Motor neuron (in vitro differentiated cells): ENCODE measurements at regions not wholly inside any gene's neighbourhood (a gene's known extent, or its start where the extent isn't known, plus 50 kb on each side); places are given as distances from the start of the nearest gene placed in this dataset.
"Not testable (repeated sequence)": the region's sequence is repeated elsewhere in the genome, so short reads cannot be mapped to it uniquely, and the experiment has no call there.

Source experiments
- ATAC-seq, 8 experiments: fragments of 200-7000 bp; cut with Tn5 transposase; replicated peaks in 6 of 8; 2 replicates each; pipeline ENCODE4 v1.8.0; 2021; ENCODE audit warnings: mild to moderate bottlenecking in 8 of 8, moderate library complexity in 8 of 8
- H3K27ac ChIP-seq, 2 donors: fragments of 250-450 bp; sonication (Bioruptor Pico); 2 replicates each; pipeline ENCODE4 v1.9.0; 2021; ENCODE audit warnings: antibody characterized with exemption in 2 of 2, mild to moderate bottlenecking in 2 of 2, moderate library complexity in 1 of 2
- H3K4me1 ChIP-seq, 2 donors: fragments of 250-450 bp; sonication (Bioruptor Pico); replicated peaks in 1 of 2; 2 replicates each; pipeline ENCODE4 v1.6.1; 2021; ENCODE audit warnings: antibody characterized with exemption in 2 of 2, mild to moderate bottlenecking in 2 of 2, moderate library complexity in 1 of 2
- H3K4me3 ChIP-seq, 5 donors: fragments of 250-450 bp; sonication (Bioruptor Pico); 2 replicates each; pipeline ENCODE4 v1.9.0; 2021; ENCODE audit warnings: antibody characterized with exemption in 5 of 5, mild to moderate bottlenecking in 5 of 5, moderate library complexity in 4 of 5
- WGBS, 10 experiments: fragments of 450-650 bp; shearing (Covaris generic); methylation state at CpG; one replicate each; pipeline ENCODE4 v1.0.0; 2022; 5-methylcytosine and 5-hydroxymethylcytosine counted together
- in situ Hi-C, 9 experiments: fragments of 400-800 bp; cut with MboI; loops; one replicate each; pipeline ENCODE4 v1.15.0; 2021; ENCODE audit warnings: low sequenced_read_pairs in 9 of 9, low pct_unique_long_range_greater_than_20kb in 2 of 9; ENCODE audit not compliant: unreplicated experiment in 9 of 9

- no peak overlapping the region for H3K27ac ChIP-seq
- in situ Hi-C loops = no loop called here
- no peak overlapping the region for H3K4me3 ChIP-seq
- ATAC-seq = no peak
- no peaks in the 10 kb centered on the region for H3K4me1 ChIP-seq
- WGBS, 10 experiments = 71 to 88% methylated on average over 1 of the region's 1 CpG; no CpG with 5 or more reads in 8 of the 10 experiments
Observed at GRCh38 chr16:86224629-86225028, 285.7 kb upstream of the FOXF1 start.

GRCh38 chr16:86225905-86226371, 284.4 kb upstream of the FOXF1 start:
- in situ Hi-C loops = no loop called here
- no peak for ATAC-seq
- H3K27ac ChIP-seq = no peak overlapping the region
- H3K4me3 ChIP-seq = no peak overlapping the region
- no peaks in the 10 kb centered on the region for H3K4me1 ChIP-seq
- 40 to 71% (median 60%) methylated on average over 1 to 2 of the region's 2 CpGs; no CpG with 5 or more reads in 7 of the 10 experiments for WGBS, 10 experiments

- in situ Hi-C loops = no loop called here
- no peaks in the 10 kb centered on the region for H3K4me1 ChIP-seq
- no peak overlapping the region for H3K4me3 ChIP-seq
- no peak overlapping the region for H3K27ac ChIP-seq
- ATAC-seq = no peak
- WGBS, 10 experiments = 80 to 100% (median 100%) methylated on average over 1 to 4 of the region's 8 CpGs; no CpG with 5 or more reads in 4 of the 10 experiments
Observed at GRCh38 chr16:86227041-86227440, 283.3 kb upstream of the FOXF1 start.

- Histone ChIP-seq H3K27ac (no peak overlapping the region), H3K4me3 (no peak overlapping the region), H3K4me1 (no peaks in the 10 kb centered on the region)
- in situ Hi-C loops = no loop called here
- WGBS, 10 experiments = 0 to 61% (median 11%) methylated on average over 1 to 6 of the region's 12 CpGs; no CpG with 5 or more reads in 4 of the 10 experiments
- ATAC-seq = no peak
Observed at GRCh38 chr16:86227801-86228200, 282.5 kb upstream of the FOXF1 start.

GRCh38 chr16:86228713-86229112, 281.6 kb upstream of the FOXF1 start:
- Histone ChIP-seq H3K4me3 (no peak overlapping the region), H3K4me1 (no peaks in the 10 kb centered on the region), H3K27ac (no peak overlapping the region)
- no peak for ATAC-seq
- in situ Hi-C loops = no loop called here
- 20 to 100% (median 80%) methylated on average over 1 to 3 of the region's 4 CpGs; no CpG with 5 or more reads in 1 of the 10 experiments for WGBS, 10 experiments

GRCh38 chr16:86229283-86229682, 281.0 kb upstream of the FOXF1 start:
- in situ Hi-C loops = no loop called here
- 0 to 60% (median 29%) methylated on average over 1 to 2 of the region's 2 CpGs; no CpG with 5 or more reads in 2 of the 10 experiments for WGBS, 10 experiments
- Histone ChIP-seq H3K4me1 (no peaks in the 10 kb centered on the region), H3K27ac (no peak overlapping the region), H3K4me3 (no peak overlapping the region)
- no peak for ATAC-seq

- 33 to 100% (median 77%) methylated on average over 1 to 11 of the region's 22 CpGs; no CpG with 5 or more reads in 1 of the 10 experiments for WGBS, 10 experiments
- in situ Hi-C loops = no loop called here
Observed at GRCh38 chr16:86229866-86230656, 280.3 kb upstream of the FOXF1 start.

GRCh38 chr16:86231321-86231995, 278.9 kb upstream of the FOXF1 start:
- no peaks in the 10 kb centered on the region for H3K4me1 ChIP-seq
- no peak overlapping the region for H3K4me3 ChIP-seq
- in situ Hi-C loops = no loop called here
- no peak for ATAC-seq
- H3K27ac ChIP-seq = no peak overlapping the region
- WGBS, 10 experiments = 11 to 87% (median 50%) methylated on average over 2 to 6 of the region's 11 CpGs; no CpG with 5 or more reads in 1 of the 10 experiments

More at GRCh38 chr16:86229866-86230656, 280.3 kb upstream of the FOXF1 start:
- no peak for ATAC-seq
- no peak overlapping the region for H3K27ac ChIP-seq
- no peak overlapping the region for H3K4me3 ChIP-seq
- H3K4me1 ChIP-seq = no peaks in the 10 kb centered on the region

- WGBS, 10 experiments = 50 to 100% (median 91%) methylated on average over 1 to 5 of the region's 9 CpGs; no CpG with 5 or more reads in 4 of the 10 experiments
- no peak overlapping the region for H3K27ac ChIP-seq
- no peaks in the 10 kb centered on the region for H3K4me1 ChIP-seq
- no peak for ATAC-seq
- H3K4me3 ChIP-seq = no peak overlapping the region
- in situ Hi-C loops = no loop called here
Observed at GRCh38 chr16:86231996-86232350, 278.4 kb upstream of the FOXF1 start.

- in situ Hi-C loops = no loop called here
- ATAC-seq = no peak
- H3K4me1 ChIP-seq = no peaks in the 10 kb centered on the region
- no peak overlapping the region for H3K4me3 ChIP-seq
- no peak overlapping the region for H3K27ac ChIP-seq
- 40 to 94% (median 71%) methylated on average over 2 to 6 of the region's 9 CpGs; no CpG with 5 or more reads in 6 of the 10 experiments for WGBS, 10 experiments
Observed at GRCh38 chr16:86232496-86232895, 277.8 kb upstream of the FOXF1 start.

- ATAC-seq, H3K4me3 ChIP-seq, H3K4me1 ChIP-seq, H3K27ac ChIP-seq, in situ Hi-C loops: not testable (repeated sequence)
- WGBS, 10 experiments = no CpG with 5 or more reads among the region's 15 CpGs
Observed at GRCh38 chr16:86233506-86233905, 276.8 kb upstream of the FOXF1 start.

- 7 to 60% (median 28%) methylated on average over 1 to 8 of the region's 9 CpGs; no CpG with 5 or more reads in 1 of the 10 experiments for WGBS, 10 experiments
- H3K4me3 ChIP-seq = no peak overlapping the region
- H3K27ac ChIP-seq = no peak overlapping the region
- in situ Hi-C loops = no loop called here
- no peak for ATAC-seq
- H3K4me1 ChIP-seq = no peaks in the 10 kb centered on the region
Observed at GRCh38 chr16:86239381-86239780, 270.9 kb upstream of the FOXF1 start.

GRCh38 chr16:86240716-86241363, 269.5 kb upstream of the FOXF1 start:
- H3K4me3 ChIP-seq = no peak overlapping the region
- H3K4me1 ChIP-seq = no peaks in the 10 kb centered on the region
- H3K27ac ChIP-seq = no peak overlapping the region
- in situ Hi-C loops = no loop called here
- 7 to 65% (median 36%) methylated on average over 1 to 8 of the region's 9 CpGs for WGBS, 10 experiments
- ATAC-seq = no peak
